ENCODE measurements at regions not wholly inside any gene's neighbourhood (a gene's known extent, or its start where the extent isn't known, plus 50 kb on each side); places are given as distances from the start of the nearest gene placed in this dataset.

DNA sequence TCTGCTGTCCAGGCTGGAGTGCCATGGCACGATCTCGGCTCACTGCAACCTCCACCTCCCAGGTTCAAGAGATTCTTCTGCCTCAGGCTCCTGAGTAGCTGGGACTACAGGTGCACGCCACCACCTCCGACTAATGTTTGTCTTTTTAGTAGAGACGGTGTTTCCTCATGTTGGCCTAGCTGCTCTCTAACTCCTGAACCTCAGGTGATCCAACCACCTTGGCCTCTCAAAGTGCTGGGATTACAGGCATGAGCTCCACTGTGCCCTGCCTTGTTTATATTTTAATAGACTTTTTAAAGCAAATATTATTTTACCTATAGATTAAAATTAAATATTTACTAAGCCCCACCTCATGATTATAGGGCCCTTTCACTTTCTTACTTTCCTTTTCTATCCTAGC lies 483.2 kb upstream of the EPHA7 start:
- TF ChIP-seq, protein P1, sequence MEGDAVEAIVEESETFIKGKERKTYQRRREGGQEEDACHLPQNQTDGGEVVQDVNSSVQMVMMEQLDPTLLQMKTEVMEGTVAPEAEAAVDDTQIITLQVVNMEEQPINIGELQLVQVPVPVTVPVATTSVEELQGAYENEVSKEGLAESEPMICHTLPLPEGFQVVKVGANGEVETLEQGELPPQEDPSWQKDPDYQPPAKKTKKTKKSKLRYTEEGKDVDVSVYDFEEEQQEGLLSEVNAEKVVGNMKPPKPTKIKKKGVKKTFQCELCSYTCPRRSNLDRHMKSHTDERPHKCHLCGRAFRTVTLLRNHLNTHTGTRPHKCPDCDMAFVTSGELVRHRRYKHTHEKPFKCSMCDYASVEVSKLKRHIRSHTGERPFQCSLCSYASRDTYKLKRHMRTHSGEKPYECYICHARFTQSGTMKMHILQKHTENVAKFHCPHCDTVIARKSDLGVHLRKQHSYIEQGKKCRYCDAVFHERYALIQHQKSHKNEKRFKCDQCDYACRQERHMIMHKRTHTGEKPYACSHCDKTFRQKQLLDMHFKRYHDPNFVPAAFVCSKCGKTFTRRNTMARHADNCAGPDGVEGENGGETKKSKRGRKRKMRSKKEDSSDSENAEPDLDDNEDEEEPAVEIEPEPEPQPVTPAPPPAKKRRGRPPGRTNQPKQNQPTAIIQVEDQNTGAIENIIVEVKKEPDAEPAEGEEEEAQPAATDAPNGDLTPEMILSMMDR (IDR thresholded peaks at IDR 0.05): no peak
- TF ChIP-seq POLR2AphosphoS5 (IDR thresholded peaks at IDR 0.05; ENCODE audit: low read depth, low read length): no peak
- TF ChIP-seq TCF7L2 (IDR thresholded peaks at IDR 0.05; ENCODE audit: low read depth, low read length): no peak
- TF ChIP-seq SIN3A (IDR thresholded peaks at IDR 0.05; ENCODE audit: borderline replicate concordance, insufficient read depth, low read depth, low read length): no peak
- TF ChIP-seq, protein P2, sequence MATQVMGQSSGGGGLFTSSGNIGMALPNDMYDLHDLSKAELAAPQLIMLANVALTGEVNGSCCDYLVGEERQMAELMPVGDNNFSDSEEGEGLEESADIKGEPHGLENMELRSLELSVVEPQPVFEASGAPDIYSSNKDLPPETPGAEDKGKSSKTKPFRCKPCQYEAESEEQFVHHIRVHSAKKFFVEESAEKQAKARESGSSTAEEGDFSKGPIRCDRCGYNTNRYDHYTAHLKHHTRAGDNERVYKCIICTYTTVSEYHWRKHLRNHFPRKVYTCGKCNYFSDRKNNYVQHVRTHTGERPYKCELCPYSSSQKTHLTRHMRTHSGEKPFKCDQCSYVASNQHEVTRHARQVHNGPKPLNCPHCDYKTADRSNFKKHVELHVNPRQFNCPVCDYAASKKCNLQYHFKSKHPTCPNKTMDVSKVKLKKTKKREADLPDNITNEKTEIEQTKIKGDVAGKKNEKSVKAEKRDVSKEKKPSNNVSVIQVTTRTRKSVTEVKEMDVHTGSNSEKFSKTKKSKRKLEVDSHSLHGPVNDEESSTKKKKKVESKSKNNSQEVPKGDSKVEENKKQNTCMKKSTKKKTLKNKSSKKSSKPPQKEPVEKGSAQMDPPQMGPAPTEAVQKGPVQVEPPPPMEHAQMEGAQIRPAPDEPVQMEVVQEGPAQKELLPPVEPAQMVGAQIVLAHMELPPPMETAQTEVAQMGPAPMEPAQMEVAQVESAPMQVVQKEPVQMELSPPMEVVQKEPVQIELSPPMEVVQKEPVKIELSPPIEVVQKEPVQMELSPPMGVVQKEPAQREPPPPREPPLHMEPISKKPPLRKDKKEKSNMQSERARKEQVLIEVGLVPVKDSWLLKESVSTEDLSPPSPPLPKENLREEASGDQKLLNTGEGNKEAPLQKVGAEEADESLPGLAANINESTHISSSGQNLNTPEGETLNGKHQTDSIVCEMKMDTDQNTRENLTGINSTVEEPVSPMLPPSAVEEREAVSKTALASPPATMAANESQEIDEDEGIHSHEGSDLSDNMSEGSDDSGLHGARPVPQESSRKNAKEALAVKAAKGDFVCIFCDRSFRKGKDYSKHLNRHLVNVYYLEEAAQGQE (IDR thresholded peaks at IDR 0.05; ENCODE audit: insufficient read depth in 1 of 2, low read depth in 2 of 2, low read length in 1 of 2): no peak
